ENCODE measurements at regions not wholly inside any gene's neighbourhood (a gene's known extent, or its start where the extent isn't known, plus 50 kb on each side); places are given as distances from the start of the nearest gene placed in this dataset.

DNA sequence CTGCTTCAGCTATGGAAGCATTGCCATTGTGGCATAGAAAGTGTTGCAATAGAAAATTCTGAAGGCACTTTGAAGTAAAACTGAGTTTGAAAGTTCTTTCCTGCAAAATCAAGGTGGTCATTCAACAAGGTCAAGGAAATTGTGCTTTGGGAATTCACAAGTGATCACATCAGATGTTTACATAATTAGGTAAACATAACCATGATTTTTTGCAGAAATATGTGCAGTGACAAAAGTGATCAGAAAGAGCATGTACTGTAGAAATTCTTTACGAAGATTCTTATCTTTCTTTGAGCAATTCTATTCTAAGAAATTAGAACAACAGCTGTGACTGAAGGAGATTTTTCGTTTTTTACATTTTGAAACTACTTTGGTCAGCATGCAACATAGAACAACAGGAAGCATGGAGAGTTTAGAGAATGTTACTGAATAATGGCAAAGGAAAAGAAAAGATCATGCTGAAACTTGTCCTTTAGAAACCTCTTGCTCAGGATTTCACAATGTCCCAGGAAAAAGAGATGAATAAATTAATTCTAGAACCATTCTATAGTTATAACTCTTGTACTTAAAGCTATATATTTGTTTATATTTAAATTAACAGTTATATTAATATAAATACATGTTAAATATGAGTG lies 643.4 kb upstream of the ARPP21 start:
- no peak overlapping the region for H3K4me3 ChIP-seq (ENCODE audit: low read depth, low read length)
- in situ Hi-C loops (cut with HindIII; ENCODE audit: low sequenced_read_pairs) = no loop called here
- DNase-seq (ENCODE audit: low read depth, low spot score) = no peak
- TF ChIP-seq, protein P1, sequence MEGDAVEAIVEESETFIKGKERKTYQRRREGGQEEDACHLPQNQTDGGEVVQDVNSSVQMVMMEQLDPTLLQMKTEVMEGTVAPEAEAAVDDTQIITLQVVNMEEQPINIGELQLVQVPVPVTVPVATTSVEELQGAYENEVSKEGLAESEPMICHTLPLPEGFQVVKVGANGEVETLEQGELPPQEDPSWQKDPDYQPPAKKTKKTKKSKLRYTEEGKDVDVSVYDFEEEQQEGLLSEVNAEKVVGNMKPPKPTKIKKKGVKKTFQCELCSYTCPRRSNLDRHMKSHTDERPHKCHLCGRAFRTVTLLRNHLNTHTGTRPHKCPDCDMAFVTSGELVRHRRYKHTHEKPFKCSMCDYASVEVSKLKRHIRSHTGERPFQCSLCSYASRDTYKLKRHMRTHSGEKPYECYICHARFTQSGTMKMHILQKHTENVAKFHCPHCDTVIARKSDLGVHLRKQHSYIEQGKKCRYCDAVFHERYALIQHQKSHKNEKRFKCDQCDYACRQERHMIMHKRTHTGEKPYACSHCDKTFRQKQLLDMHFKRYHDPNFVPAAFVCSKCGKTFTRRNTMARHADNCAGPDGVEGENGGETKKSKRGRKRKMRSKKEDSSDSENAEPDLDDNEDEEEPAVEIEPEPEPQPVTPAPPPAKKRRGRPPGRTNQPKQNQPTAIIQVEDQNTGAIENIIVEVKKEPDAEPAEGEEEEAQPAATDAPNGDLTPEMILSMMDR (IDR thresholded peaks at IDR 0.05; ENCODE audit: low read depth, low read length) = no peak

DNA sequence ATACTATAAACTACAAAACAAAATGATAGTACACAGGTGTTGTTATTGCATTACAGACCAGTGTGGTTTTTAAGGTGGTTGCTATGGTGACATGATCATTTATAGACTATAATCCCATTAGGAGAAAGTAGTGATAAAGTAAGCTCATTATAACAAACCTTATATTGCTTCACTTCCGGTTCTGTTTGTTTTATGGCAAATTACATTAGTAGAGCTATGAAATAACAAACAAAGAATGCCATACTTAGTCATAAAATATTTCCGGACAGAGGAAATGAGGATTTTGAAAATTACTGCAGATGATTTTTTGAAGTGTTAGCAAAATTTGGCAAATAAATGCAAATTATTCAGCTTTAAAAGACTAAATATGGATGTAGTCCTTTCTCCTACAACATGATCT lies 640.4 kb upstream of the ARPP21 start:
- TF ChIP-seq, protein P1 (IDR thresholded peaks at IDR 0.05; ENCODE audit: low read depth, low read length) = no peak
- in situ Hi-C loops (cut with HindIII; ENCODE audit: low sequenced_read_pairs) = no loop called here
- no peak for DNase-seq (ENCODE audit: low read depth, low spot score)
- H3K4me3 ChIP-seq (ENCODE audit: low read depth, low read length) = no peak overlapping the region

DNA sequence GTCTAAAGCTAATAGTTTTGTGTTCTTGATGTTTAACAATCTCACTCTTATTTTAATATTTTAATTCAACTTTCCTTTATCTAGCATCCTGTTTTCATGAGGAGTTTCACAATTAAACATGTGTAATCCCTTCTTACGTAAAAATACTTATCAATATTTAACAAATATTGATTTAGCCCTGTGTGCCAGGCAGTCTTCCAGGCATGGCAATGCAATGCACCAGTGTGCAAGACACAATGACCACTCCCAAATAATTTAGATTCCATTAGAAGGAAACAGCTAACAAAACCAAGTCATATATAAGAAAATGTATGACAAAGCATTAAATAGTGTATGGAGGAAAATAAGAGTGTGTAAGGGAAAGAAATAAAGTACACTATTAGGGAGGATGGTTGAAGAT lies 627.1 kb upstream of the ARPP21 start:
- TF ChIP-seq, protein P1 (IDR thresholded peaks at IDR 0.05; ENCODE audit: low read depth, low read length) = no peak

DNA sequence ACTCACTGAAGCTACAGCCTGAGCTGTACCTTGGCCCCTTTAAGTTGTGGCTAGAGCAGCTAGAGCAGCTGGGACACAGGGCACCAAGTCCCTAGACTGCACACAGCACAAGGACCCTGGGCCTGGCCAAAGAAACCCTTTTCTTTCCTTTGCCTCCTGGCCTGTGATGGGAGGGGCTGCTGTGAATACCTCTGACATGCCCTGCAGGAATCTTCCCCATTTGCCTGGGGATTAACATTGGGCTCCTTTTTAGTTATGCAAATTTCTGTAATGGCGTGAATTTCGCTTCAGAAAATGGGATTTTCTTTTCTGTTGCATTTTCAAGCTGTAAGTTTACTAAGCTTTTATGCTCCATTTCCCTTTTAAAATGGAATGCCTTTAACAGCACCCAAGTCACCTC lies 611.2 kb upstream of the ARPP21 start:
- DNase-seq (ENCODE audit: low read depth, low spot score) = no peak
- TF ChIP-seq, protein P1 (IDR thresholded peaks at IDR 0.05; ENCODE audit: low read depth, low read length) = no peak
- in situ Hi-C loops (cut with HindIII; ENCODE audit: low sequenced_read_pairs) = no loop called here
- H3K4me3 ChIP-seq (ENCODE audit: low read depth, low read length) = no peak overlapping the region

More for the DNA sequence above, 627.1 kb upstream of the ARPP21 start:
- DNase-seq (ENCODE audit: low read depth, low spot score) = no peak
- in situ Hi-C loops (cut with HindIII; ENCODE audit: low sequenced_read_pairs) = no loop called here
- H3K4me3 ChIP-seq (ENCODE audit: low read depth, low read length) = no peak overlapping the region

DNA sequence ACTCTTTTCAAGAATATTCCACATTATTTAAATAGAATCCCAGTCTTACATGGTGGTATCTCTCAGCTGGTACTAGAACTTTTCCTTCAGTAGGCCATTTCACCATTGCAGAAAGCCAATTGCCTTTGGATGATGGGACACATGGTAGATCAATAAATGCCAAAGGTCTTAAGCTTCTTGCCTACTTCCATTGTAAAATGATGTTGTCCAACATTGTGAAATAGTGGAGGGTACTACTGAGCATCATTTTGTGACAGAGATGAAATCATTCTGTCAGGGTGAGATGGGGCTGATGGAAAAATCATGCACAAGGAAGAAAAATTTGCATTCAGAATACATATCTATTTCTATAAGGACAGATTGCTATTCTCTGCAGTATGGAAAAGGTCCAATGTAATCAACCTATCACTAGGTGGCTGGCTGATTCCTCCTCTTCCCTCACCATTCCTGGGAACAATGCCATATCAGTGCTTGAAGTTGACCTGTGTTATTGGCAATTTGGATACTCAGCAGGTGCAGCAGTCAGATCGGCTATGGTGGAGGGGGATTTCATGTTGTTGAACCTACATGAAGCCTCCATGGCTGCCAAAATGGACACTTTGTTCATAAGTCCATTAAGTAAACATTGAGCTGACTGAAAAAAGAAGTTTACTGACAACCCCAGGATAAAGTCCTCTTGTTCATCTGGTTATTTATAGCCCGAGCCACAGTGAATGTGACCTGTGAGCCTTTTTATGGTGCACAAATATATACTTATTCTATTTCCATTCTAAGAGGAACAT lies 596.9 kb upstream of the ARPP21 start:
- no peak for DNase-seq (ENCODE audit: low read depth, low spot score)
- H3K4me3 ChIP-seq (ENCODE audit: low read depth, low read length) = no peak overlapping the region
- in situ Hi-C loops (cut with HindIII; ENCODE audit: low sequenced_read_pairs) = no loop called here
- TF ChIP-seq, protein P1 (IDR thresholded peaks at IDR 0.05; ENCODE audit: low read depth, low read length) = no peak

DNA sequence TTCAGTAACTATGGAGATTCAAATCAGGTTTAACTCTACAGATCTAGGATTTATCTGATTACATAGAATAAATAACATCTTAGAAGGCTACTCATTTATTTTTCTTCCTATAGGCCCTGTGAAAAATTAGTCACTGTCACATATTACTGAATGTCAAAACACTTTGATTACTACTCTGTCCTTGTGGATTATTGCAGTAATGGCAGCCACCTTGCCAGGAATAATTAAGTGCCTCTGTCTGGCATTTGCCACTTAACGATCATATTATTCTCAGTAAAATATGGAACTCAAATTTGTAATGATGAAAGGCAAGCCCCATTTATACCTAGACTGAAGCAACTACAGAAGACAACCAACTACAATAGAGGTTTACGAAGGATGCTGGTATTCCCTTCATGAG lies 596.3 kb upstream of the ARPP21 start:
- TF ChIP-seq, protein P1 (IDR thresholded peaks at IDR 0.05; ENCODE audit: low read depth, low read length) = no peak
- DNase-seq (ENCODE audit: low read depth, low spot score) = no peak
- no peak overlapping the region for H3K4me3 ChIP-seq (ENCODE audit: low read depth, low read length)
- in situ Hi-C loops (cut with HindIII; ENCODE audit: low sequenced_read_pairs) = no loop called here
